CD4-positive, alpha-beta T cell treated with Interleukin-10 for 1 hour (primary cell): ENCODE measurements at regions not wholly inside any gene's neighbourhood (a gene's known extent, or its start where the extent isn't known, plus 50 kb on each side); places are given as distances from the start of the nearest gene placed in this dataset.
"Not testable (repeated sequence)": the region's sequence is repeated elsewhere in the genome, so short reads cannot be mapped to it uniquely, and the experiment has no call there.

Experiments used
- DNase-seq: peaks from one replicate; pipeline ENCODE4 v3.0.0-alpha.2; 2020

DNA sequence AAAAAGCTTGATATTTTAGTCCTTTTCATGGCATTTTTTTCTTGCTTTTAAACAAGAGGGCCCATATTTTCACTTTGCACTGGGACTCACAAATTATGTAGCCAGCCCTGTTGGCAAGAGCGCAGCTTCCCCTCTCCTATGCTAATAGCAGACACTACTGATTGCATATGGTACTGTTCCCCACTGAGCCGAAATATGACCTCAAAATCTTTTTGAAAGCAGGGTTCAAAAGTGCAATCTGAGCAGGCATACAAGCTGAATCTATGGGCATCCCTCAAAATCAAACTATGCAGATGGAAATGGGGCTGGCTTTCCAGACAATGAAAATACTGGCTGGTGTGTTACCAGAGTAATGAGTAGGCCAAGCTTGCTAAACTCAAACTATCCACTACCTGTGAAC, 225.2 kb upstream of the SETMAR start:
- no peak for DNase-seq

DNA sequence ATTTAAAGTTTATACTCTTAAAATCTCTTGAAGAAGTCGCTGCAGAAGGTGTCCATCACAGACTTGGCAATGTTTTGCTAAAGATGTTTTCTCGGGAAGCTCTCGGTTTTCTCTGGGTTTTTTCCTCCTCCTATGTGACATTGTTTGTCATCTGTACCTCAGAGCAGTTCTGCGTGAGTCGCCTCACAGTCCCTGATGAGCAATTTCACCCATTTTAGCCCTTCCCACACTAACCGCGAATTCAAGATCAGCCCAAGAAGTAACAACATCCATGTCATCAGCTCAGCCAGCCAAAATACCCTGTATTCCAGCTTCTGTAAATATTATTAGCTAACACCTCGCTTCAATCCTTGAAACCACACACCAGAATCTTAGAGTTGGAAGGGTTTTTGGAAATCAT, 224.3 kb upstream of the SETMAR start:
- DNase-seq: no peak

DNA sequence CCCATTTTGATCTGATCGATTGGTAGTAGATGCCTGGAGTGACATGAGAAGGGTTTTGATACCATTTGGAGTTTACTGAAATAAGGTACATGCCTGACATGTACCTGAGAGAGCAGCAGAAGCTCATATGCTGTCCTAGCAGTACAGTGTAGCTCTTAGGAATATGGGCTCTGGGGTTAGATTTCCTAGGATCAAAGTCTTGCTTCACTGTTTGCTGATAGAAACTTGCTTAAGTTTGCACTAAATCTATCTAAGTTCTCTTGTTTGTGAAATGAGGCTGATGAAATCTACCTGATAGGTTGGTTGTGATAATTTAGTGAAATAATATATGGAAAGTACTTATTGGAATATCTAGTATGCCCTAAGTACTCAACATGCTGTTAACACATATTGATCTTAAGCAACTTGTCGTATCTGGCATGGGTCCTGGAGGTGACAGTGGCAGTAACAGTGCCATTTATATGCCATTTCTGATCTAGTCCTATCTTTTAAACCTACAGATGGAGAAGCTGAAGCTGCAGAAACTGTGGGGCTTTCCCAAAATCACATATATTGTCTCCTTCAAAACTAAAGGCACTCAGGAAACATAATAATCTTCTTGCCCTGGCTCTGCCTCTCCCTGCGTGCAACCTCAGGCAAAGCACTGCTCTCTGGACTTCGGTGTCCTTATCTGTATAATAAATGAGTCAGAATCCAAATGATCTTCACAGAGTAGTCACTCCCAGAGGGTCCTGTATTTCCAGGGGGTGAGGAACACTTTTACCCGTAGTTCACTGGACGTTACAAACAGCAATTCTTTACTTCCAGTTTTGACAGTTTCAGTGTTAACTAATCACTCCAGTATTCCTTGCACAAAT, 223.6 kb upstream of the SETMAR start:
- no peak for DNase-seq

DNA sequence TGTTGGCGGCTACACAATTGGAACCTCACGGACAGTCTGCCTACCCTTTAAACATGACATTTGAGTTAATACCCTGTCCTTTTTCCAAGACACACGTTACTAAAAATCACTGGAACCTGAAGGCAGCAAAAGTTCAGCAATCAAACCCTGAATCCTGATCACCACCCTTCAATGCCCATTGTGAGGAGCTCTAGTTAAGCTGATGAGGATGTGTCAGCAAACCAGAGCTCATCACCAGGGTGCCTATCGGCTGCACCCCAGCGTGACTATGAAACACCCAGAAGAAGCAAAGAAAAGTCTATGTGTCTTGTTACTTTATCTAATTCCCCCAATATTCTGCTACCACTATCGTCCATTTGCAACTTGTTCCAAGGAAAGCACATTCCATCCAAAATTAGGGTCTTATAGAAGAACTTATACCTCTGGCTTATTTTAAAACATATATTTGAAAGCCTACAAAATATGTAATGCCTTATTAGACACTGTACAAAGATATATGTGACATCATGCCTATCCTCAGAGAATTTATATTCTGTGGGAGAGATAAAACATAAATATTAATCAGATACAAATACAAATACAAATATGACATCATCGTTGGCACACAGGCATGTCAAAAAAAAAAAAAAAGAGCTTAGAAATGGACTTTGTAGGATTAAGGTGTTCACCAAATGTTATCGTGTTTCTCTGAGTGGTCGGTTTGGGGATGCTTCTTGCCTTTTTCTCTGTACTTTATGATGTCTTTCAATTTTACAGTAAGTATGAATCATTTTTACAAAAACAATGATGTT, 219.7 kb upstream of the SETMAR start:
- DNase-seq: no peak

DNA sequence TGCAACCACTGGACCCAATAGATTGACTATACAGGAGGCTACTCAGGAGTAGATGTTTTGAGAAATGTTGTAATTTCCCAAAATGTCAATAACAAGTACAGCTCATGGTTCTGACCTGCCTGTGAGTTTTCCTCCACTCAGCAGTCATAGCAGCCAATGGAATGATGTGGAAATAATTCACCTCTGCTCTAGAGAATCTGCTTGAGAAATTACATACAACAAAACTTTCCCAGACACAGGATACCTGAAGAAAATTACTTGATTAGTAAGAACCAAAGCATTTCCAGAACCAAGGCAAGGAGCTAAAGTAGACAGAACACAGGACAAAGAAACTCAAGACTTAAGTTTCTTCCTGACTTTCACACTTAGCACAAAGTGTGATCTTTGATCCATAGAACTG, 218.9 kb upstream of the SETMAR start:
- DNase-seq: no peak

DNA sequence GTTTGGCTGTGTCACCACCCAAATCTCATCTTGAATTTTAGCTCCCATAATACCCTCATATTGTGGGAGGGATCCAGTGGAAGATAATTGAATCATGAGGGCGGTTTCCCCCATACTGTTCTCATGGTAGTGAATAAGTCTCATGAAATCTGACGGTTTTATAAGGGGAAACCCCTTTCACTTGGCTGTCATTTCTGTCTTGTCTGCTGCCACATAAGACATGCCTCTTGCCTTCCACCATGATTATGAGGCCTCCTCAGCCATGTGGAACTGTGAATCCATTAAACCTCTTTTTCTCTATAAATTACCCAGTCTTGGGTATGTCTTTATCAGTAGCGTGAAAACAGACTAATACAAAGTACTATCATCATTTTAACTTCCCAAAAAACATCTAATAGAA, 216.5 kb upstream of the SETMAR start:
- not testable (repeated sequence) for DNase-seq

DNA sequence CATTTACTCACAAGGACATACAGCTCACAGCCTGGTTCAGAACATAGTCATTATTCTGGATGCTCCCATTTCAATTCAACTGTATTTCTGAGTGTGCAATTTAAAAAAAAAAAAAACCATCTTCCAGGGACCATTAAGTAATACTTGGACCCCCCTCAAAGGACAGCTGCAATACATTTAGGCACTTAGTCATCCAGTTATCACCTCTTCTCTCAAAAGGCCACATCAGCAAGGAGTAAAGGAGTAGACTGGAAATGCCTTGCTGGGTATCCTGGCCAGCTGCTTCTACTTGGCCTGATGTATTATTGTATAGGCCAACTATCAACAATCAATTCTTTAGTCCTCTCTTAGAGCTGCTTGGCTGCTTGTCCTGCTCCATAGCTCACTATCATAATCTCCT, 211.4 kb upstream of the SETMAR start:
- no peak for DNase-seq

DNA sequence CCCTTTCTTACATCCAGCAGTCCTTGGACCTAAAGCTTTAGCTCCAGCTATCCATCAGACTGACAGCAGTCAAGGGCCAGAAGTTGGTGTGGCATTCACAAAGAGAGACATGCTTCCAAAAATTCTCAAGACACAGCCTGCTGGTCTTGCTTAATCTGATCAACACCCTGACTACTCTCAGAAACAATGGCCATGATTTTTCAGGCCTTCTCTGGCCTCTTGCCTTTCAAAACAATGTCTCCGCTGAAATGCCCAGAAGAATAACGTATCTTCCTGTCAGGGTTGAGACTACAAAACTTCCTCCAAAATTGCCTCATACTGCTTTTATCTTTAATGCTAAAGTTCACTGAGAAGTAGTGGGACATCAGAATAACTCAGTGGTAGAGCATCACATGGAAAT, 205.4 kb upstream of the SETMAR start:
- no peak for DNase-seq

DNA sequence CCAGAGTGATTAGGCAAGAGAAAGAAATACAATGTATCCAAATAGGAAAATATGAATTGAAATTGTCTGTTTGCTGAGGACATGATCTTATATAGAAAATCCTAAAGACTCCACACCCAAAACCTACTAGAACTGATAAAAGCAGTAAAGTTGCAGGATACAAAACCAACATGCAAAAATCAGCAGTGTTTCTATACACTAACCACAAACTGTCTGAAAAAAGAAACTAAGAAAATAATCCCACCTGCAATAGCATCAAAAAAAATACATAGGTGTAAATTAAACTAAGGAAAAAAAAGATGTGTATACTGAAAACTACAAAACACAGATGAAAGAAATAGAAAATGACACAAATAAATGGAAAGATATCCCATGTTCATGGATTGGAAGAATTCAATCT, 203.6 kb upstream of the SETMAR start:
- DNase-seq: no peak

DNA sequence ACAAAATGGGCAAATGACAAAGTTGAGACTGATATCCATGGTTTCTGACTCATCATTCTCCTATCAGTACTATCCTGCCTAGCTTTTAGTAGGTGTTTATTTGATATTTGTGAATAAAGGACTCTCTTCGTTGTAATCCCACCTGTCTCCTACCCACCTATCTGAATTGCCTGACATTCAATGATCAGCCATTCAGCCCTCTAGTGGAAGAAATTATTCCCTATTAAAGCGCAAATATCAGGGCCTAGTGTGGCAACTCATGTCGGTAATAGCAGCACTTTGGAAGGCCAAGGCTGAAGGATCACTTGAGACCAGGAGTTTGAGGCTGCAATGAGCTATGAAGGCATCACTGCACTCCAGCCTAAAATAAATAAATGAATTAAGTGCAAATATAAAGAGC, 195.7 kb upstream of the SETMAR start:
- DNase-seq: no peak

DNA sequence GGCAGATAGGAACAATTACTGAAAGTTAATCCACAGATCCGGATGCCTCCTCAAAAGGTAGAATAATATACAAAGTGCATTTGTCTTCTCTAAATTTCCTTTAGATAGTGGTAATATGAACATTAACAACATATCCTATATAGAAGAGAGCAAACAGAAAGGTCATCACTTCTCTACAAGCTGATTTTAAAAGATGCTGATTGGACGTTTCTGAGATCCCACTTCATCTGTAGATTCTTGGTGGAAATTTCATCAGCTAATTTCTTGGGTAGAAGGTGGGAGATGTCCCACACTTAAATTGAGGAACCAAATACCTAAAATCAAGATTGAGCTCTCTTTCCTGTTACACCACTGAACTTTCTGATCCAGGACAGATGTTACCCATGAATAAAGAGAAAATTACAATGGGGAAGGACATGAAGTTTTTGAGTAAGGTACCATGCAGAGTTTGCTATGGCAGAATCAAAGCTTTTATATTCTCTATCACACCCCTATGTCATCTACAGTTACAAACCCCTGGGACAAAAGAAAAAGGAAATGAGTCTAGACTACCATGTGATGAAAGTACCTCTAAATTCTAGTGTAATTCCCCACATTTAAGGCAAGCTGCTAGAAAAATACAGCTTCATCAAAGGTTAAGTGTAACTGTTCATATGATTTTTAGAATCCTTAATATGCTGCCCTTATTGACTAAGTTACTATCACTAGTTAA, 189.2 kb upstream of the SETMAR start:
- no peak for DNase-seq

DNA sequence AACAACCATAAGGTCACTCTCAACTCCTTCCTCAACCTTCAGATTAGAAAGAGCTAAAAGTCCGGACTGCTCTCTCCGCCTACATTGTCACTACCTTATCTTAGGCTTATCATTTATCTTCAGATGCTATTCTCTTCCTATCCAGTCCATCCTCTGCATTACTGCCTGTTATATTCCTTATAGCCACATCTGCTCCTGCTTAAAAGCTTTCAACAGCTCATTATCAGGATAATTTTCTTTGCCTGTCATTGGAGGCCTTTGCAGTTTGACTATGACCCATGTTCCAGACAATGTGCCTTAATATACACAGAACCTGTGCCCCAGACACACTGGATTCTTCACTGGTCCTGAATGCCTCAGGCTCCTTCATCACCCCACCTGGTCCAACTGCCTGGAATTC, 184.1 kb upstream of the SETMAR start:
- no peak for DNase-seq

DNA sequence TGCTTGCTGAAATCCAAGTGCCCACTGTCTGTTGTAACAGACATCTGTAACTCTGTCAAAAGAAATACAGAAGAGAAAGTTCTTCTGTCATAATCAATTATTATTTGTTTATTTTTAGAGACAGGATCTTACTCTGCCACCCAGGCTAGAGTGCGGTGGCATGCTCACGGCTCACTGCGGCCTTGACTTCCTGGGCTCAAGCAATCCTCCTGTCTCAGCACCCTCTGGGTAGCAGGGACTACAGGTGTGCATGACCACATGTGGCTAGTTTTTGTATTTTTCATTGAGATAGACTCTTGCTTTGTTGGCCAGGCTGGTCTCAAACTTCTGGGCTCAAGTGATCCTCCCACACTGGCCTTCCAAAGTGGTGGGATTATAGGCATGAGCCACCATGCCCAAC, 177.6 kb upstream of the SETMAR start:
- no peak for DNase-seq

DNA sequence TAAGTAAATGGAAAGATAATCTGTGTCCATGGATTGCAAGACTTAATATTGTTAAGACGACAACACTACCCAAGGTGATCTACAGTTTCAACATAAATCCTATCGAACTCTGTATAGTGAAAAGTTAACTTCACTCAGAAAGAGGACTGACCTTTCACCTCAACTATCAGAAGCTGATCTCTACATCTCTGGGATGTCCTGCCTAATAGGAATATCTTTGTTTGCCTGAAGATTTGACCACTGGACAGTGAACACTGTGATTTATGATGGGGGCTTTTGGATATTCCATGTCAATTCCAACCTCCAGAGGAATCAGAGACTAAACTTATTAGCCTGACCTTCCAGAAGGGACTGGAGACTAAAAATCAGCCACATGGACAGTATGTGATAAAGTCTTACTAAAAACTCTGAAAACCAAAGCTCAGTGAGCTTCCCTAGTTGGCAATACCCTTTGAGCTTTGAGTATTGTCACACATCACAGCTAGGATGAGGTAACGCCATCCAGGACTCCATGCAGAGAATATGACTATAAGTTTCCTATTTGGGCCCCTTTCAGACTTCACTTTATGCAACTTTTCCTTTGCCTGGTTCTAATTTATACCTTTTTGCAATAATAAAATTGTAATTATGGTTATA, 164.9 kb upstream of the SETMAR start:
- no peak for DNase-seq

DNA sequence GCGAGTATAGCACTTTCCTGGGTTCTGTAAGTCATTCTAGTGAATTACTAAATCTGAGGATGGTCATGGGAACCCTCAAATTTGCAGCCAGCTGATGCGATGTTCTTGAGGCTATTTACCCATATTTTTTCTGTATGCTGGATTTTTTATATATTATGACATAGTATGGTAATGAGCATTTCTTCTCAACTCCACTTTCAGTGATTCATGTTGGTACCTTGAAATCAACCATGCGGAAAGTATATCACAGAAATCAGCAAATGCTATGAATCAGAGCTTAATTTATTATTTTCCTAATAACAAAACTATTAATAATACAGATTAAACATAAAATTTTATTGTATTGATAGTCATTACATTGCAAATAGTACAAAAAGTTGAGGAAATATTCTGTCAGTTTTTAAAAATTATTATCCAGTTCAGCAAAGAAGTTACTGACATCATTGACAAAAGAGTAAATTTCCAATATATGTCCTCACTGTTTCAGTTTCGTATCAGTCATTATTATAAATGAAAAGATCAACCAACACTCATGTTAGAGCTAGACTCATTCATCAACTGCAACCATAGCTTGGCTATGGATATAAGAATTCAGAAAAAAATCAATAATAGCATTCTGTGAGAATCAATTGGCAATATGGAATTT, 164.3 kb upstream of the SETMAR start:
- no peak for DNase-seq

DNA sequence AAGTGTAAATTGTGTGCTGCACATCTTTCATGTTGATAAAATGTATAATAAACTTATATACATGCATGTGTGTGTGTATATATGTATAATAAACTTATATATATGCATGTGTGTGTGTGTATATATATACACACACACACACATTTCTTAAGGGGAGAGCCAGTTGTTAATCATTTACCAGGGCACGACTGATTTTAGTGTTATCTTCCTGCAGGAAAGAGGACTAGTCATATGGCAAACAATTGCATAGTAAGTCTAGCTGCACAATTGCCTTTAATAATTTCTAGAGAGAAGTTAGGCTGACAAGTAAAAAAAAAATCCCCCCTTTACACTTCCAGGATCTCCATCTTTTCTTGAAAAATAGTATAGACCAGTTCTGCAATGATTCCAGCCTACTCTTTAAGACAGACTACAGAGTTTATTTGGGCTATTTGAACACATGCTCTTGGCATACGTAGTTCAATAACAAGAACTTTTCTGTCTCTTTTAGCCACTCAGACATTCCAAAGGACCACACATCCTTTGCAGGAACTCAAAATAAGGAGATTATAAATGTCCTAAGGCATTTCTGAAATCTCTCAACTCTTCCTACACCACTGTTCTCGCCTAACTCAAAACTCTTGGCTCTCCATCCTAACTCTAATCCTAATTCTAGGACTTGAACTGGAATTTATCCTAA, 163.6 kb upstream of the SETMAR start:
- no peak for DNase-seq

DNA sequence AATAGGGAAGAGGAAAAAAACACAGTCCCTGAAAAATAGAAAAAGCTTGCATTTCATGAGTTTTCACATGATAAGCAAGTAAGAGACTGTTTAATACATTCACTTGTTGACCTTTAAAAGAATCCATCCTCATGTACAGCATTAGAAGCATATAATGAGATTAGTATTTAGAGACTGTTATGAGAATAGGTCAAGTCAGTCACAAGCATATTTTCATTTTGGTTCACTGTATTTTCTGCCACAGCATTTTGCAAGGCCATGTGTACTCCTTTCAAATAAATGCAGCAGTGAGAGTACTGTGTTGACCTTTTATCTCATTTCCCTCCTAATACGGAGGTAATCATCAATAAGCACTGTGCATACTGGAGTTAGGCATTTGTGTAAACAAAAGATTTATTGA, 162.2 kb upstream of the SETMAR start:
- DNase-seq: no peak

DNA sequence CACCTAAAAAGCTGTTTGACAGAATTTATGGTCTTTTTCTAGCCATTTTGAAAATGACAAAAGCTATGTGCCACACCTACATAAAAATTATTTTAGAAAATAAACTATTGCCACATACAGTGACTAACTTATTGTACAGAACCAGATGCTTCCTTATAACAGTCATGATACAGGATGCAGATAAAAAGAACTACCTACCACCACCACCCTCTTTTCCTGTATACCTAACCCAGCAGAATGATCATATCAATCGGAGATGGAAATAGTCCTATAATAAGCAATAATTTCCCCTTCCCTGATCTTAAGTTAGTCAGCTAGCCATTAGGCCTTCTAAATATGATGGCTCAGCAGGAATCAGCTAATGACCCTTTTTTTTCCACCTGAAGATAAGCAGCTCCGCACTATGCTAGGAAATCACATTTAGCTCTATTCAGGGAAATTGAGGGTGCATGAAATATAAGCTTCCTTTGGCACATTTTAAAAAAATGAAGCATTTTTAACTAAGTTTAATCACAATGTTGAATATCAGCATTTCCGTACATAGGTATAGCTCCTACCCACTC, 155.5 kb upstream of the SETMAR start:
- no peak for DNase-seq

DNA sequence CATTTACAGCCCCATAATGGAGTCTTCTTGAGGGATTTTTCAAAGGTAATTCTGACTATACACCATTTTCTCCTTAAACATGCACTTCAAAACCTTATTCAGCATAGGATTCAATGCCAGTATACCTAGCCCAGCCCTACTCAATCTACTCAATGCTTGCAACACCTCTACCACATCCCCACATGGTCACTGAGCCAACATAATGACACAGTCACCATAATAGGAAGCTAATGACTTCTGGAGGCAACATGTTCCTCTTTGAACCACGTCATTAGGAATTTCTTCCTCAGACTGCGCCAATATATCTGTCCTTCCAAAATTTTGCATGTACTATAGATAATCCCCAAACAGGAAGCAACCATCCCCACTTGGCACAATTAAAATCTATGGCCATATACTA, 153.9 kb upstream of the SETMAR start:
- no peak for DNase-seq

DNA sequence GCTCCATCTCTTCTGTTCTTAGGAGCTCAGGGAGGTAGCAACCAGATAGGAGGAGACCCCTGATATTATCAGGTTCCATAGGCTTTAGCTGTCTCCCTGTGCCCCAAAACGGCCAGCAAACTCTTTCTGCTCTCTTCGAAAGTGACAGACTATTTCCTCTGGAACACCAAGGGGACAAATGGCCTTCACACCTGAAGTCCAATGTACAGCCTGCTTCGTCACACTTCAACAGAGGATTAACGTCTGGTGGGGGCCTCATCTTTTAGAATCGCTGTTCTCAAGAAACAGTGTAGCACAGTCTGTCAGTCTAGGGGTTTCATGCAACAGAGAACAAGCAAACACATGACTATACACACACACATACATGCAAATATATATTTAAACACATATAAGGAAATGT, 152.4 kb upstream of the SETMAR start:
- DNase-seq: no peak

DNA sequence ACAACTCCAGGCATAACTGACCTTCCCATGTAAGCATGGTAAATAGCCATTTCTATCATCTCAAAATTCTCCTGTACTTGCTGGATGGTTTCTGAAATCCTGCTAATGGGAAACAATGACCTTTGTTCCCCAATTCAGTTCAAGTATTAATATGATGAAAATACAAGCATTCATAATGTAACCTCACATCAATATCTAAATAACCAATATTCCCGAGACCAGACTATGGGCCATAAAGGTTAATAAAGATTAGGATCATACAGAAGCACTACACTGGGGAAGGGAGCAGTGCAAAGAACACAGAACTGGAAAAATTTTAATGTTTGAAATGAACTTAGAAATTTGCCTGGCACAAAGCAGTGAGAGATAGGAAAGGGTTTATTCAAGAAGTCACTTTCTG, 151.3 kb upstream of the SETMAR start:
- no peak for DNase-seq

DNA sequence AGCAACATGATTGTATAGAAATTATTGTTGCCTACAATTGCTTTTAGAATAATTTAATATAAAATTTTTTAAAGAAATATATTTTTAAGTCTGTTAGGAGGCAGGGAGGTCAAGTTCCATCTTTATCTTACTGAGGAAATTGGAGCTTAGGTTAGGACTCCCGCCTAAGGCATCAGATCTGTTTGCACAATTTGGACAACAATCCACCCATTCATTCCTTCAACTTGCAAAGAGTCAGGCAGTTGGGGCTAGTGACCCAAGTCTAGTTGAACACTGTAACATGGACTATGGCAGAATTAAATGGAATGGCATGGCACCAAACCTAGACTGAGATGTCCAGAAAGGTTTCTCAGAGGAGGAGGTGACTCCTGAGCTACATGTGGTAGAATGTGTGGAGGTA, 149.4 kb upstream of the SETMAR start:
- DNase-seq: no peak
